ENCODE measurements at regions not wholly inside any gene's neighbourhood (a gene's known extent, or its start where the extent isn't known, plus 50 kb on each side); places are given as distances from the start of the nearest gene placed in this dataset.
"Not testable (repeated sequence)": the region's sequence is repeated elsewhere in the genome, so short reads cannot be mapped to it uniquely, and the experiment has no call there.

DNA sequence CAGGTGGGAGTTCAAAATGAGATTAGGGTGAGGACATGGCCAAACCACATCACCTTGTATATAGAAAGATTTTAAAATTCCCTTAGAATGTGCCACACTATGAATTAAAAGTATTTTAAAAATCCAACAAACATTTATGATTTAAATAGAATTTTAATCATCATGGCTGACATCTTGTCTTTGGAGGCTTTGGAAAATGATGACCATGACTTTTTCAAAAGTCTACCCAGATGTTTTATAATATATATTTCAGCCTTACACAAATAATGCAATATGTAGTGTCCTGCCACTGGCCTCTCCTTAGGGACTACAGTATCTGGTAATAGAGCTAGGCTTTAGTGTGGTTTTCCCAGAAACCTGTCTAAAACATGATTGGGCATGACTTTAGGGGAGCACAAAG, 1353.4 kb upstream of the GOT2 start:
- H3K27me3 ChIP-seq (ENCODE audit: control insufficient read depth in 1 of 2, insufficient read depth in 2 of 2, low read length in 2 of 2) = no peaks in the 10 kb centered on the region
- H4K20me1 ChIP-seq (ENCODE audit: insufficient read depth, low read length) = no peaks in the 10 kb centered on the region
- H3K27ac ChIP-seq (ENCODE audit: extremely low read length, insufficient read depth, low read length) = no peak overlapping the region
- H3K79me2 ChIP-seq (ENCODE audit: insufficient read depth, low read length) = no peaks in the 10 kb centered on the region
- no peak overlapping the region for H3K4me2 ChIP-seq (ENCODE audit: low read depth, low read length)
- no peak overlapping the region for H2AFZ ChIP-seq (ENCODE audit: low read length)
- H3K36me3 ChIP-seq (replicated peaks in 1 of 2; ENCODE audit: control insufficient read depth in 1 of 2, insufficient read depth in 2 of 2, low read length in 2 of 2) = no peaks in the 10 kb centered on the region
- in situ Hi-C loops (cut with HindIII; ENCODE audit: extremely low pct_ligation_motif_present, low pct_unique_long_range_greater_than_20kb) = no loop called here
- H3K9ac ChIP-seq (ENCODE audit: insufficient read depth, low read depth, low read length) = no peak overlapping the region
- TF ChIP-seq ZFX (CRISPR knock-in tag; IDR thresholded peaks at IDR 0.05; ENCODE audit: low read depth) = no peak
- peak; percentile 54 for TF ChIP-seq MAFF (IDR thresholded peaks at IDR 0.05; ENCODE audit: low read depth, low read length)
- TF ChIP-seq MAFK (conservative IDR thresholded peaks at IDR 0.05 in 1 of 2, IDR thresholded peaks at IDR 0.05 in 1 of 2; ENCODE audit: low read length in 2 of 2) = peak; percentile 56 to 68
- H3K4me1 ChIP-seq (ENCODE audit: insufficient read depth, low read length) = no peaks in the 10 kb centered on the region
- no peak overlapping the region for H3K4me3 ChIP-seq (replicated peaks in 1 of 3; ENCODE audit: insufficient read depth in 1 of 3, low read depth in 2 of 3, low read length in 3 of 3)
- CTCF ChIA-PET (ENCODE audit: low intra/inter-chr PET ratio, low total read pairs) = no interaction called here
- BruUV-seq (replicated peaks) = no TSS peak
- H3K9me3 ChIP-seq (ENCODE audit: low read length) = peaks cover 54% of the 10 kb centered on the region
- ATAC-seq = no peak
- intact Hi-C loops (cut with micrococcal nuclease; ENCODE audit: unreplicated experiment) = no loop called here
- POLR2A ChIA-PET = no interaction called here
- DNase-seq (ENCODE audit: low spot score) = no peak
- FAIRE-seq = no peak

DNA sequence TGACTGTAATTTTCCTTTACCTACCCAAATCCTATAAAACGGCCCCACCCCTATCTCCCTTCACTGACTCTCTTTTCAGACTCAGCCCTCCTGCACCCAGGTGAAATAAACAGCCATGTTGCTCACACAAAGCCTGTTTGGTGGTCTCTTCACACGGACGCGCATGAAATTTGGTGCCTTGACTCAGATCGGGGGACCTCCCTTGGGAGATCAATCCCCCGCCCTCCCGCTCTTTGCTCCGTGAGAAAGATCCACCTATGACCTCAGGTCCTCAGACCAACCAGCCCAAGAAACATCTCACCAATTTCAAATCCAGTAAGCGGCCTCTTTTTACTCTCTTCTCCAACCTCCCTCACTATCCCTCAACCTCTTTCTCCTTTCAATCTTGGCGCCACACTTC, 1344.7 kb upstream of the GOT2 start:
- H3K36me3 ChIP-seq (replicated peaks in 1 of 2; ENCODE audit: control insufficient read depth in 1 of 2, insufficient read depth in 2 of 2, low read length in 2 of 2); H3K79me2 ChIP-seq (ENCODE audit: insufficient read depth, low read length); H3K27ac ChIP-seq (ENCODE audit: extremely low read length, insufficient read depth, low read length); BruUV-seq (replicated peaks); H3K27me3 ChIP-seq (ENCODE audit: control insufficient read depth in 1 of 2, insufficient read depth in 2 of 2, low read length in 2 of 2); POLR2A ChIA-PET; DNase-seq (ENCODE audit: low spot score); CTCF ChIA-PET (ENCODE audit: low intra/inter-chr PET ratio, low total read pairs); H4K20me1 ChIP-seq (ENCODE audit: insufficient read depth, low read length); in situ Hi-C loops (cut with HindIII; ENCODE audit: extremely low pct_ligation_motif_present, low pct_unique_long_range_greater_than_20kb); H3K4me2 ChIP-seq (ENCODE audit: low read depth, low read length); H2AFZ ChIP-seq (ENCODE audit: low read length); H3K4me1 ChIP-seq (ENCODE audit: insufficient read depth, low read length); FAIRE-seq; H3K9ac ChIP-seq (ENCODE audit: insufficient read depth, low read depth, low read length); H3K4me3 ChIP-seq (replicated peaks in 1 of 3; ENCODE audit: insufficient read depth in 1 of 3, low read depth in 2 of 3, low read length in 3 of 3); intact Hi-C loops (cut with micrococcal nuclease; ENCODE audit: unreplicated experiment); ATAC-seq: not testable (repeated sequence)
- peaks cover 14% of the 10 kb centered on the region for H3K9me3 ChIP-seq (ENCODE audit: low read length)
- 32% methylated on average over 9 of the region's 10 CpGs for WGBS (ENCODE audit: low lambda C conversion rate)

DNA sequence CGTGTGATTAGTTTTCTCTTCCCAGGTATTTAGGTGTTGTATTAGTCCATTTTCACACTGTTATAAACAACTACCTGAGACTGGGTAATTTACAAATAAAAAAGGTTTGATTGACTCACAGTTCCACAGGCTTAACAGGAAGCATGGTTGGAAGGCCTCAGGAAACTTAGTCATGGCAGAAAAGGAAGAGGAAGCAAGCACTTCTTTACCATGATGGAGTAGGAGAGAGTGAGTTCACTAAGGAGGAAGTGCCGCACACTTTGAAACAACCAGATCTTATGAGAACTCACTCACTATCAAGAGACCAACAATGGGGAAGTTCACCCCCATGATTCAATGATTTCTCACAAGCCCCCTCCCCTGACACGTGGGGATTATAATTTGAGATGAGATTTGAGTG, 1343.7 kb upstream of the GOT2 start:
- ATAC-seq (no peak), DNase-seq (ENCODE audit: low spot score) (no peak), FAIRE-seq (no peak)
- Histone ChIP-seq H3K9ac (ENCODE audit: insufficient read depth, low read depth, low read length) (no peak overlapping the region), H3K4me1 (ENCODE audit: insufficient read depth, low read length) (no peaks in the 10 kb centered on the region), H3K36me3 (replicated peaks in 1 of 2; ENCODE audit: control insufficient read depth in 1 of 2, insufficient read depth in 2 of 2, low read length in 2 of 2) (no peaks in the 10 kb centered on the region), H4K20me1 (ENCODE audit: insufficient read depth, low read length) (no peaks in the 10 kb centered on the region), H3K79me2 (ENCODE audit: insufficient read depth, low read length) (no peaks in the 10 kb centered on the region), H3K27ac (ENCODE audit: extremely low read length, insufficient read depth, low read length) (no peak overlapping the region), H2AFZ (ENCODE audit: low read length) (no peak overlapping the region), H3K4me3 (replicated peaks in 1 of 3; ENCODE audit: insufficient read depth in 1 of 3, low read depth in 2 of 3, low read length in 3 of 3) (no peak overlapping the region), H3K27me3 (ENCODE audit: control insufficient read depth in 1 of 2, insufficient read depth in 2 of 2, low read length in 2 of 2) (no peaks in the 10 kb centered on the region), H3K4me2 (ENCODE audit: low read depth, low read length) (no peak overlapping the region), H3K9me3 (ENCODE audit: low read length) (peaks cover 22% of the 10 kb centered on the region)
- CTCF ChIA-PET (ENCODE audit: low intra/inter-chr PET ratio, low total read pairs) = no interaction called here
- BruUV-seq (replicated peaks) = no TSS peak
- WGBS (ENCODE audit: low lambda C conversion rate) = 14% methylated on average over 3 of the region's 3 CpGs
- in situ Hi-C loops (cut with HindIII; ENCODE audit: extremely low pct_ligation_motif_present, low pct_unique_long_range_greater_than_20kb) (no loop called here), intact Hi-C loops (cut with micrococcal nuclease; ENCODE audit: unreplicated experiment) (no loop called here)
- POLR2A ChIA-PET = no interaction called here
- TF ChIP-seq MED1 (CRISPR knock-in tag; IDR thresholded peaks at IDR 0.05) = no peak
- TF ChIP-seq ZNF224 (CRISPR knock-in tag; IDR thresholded peaks at IDR 0.05) = no peak
- no peak for TF ChIP-seq SMYD3 (CRISPR knock-in tag; IDR thresholded peaks at IDR 0.05)
- no peak for TF ChIP-seq KLF11 (CRISPR knock-in tag; IDR thresholded peaks at IDR 0.05)
- TF ChIP-seq ZNF337 (CRISPR knock-in tag; IDR thresholded peaks at IDR 0.05; ENCODE audit: borderline replicate concordance, low read depth) = no peak
- TF ChIP-seq, protein P1, sequence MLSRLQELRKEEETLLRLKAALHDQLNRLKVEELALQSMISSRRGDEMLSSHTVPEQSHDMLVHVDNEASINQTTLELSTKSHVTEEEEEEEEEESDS (CRISPR knock-in tag; IDR thresholded peaks at IDR 0.05; ENCODE audit: borderline replicate concordance) = no peak
- no peak for TF ChIP-seq RNF2 (conservative IDR thresholded peaks at IDR 0.05; ENCODE audit: low read depth)
- TF ChIP-seq, protein P2, sequence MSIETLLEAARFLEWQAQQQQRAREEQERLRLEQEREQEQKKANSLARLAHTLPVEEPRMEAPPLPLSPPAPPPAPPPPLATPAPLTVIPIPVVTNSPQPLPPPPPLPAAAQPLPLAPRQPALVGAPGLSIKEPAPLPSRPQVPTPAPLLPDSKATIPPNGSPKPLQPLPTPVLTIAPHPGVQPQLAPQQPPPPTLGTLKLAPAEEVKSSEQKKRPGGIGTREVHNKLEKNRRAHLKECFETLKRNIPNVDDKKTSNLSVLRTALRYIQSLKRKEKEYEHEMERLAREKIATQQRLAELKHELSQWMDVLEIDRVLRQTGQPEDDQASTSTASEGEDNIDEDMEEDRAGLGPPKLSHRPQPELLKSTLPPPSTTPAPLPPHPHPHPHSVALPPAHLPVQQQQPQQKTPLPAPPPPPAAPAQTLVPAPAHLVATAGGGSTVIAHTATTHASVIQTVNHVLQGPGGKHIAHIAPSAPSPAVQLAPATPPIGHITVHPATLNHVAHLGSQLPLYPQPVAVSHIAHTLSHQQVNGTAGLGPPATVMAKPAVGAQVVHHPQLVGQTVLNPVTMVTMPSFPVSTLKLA (IDR thresholded peaks at IDR 0.05) = no peak
- TF ChIP-seq KLF15 (CRISPR knock-in tag; IDR thresholded peaks at IDR 0.05; ENCODE audit: borderline replicate concordance) = no peak
- TF ChIP-seq MATR3 (CRISPR knock-in tag; IDR thresholded peaks at IDR 0.05) = no peak

Data from HepG2 (cell line).